NCI-H2196 treated with DMSO at 0.1 percent for 48 hours (cell line): ENCODE measurements at regions not wholly inside any gene's neighbourhood (a gene's known extent, or its start where the extent isn't known, plus 50 kb on each side); places are given as distances from the start of the nearest gene placed in this dataset.
"Not testable (repeated sequence)": the region's sequence is repeated elsewhere in the genome, so short reads cannot be mapped to it uniquely, and the experiment has no call there.

Experiments used
- DNase-seq: peaks from one replicate; lab custom pipeline; 2025; ENCODE audit not compliant: unreplicated experiment; lab: John Stamatoyannopoulos, UW

GRCh38 chr18:28269750-28270149, 92.8 kb upstream of the CDH2 start:
- DNase-seq, result no peak

- no peak for DNase-seq
These were observed 91.1 kb upstream of the CDH2 start for GRCh38 chr18:28267878-28268625.

GRCh38 chr18:28267276-28267675, 90.3 kb upstream of the CDH2 start:
- DNase-seq, result no peak

- no peak for DNase-seq
These were observed 79.2 kb upstream of the CDH2 start for GRCh38 chr18:28256166-28256565.

GRCh38 chr18:28248653-28249052, 71.7 kb upstream of the CDH2 start:
- no peak for DNase-seq

- not testable (repeated sequence) for DNase-seq
These were observed 63.7 kb upstream of the CDH2 start for GRCh38 chr18:28240626-28241025.

- DNase-seq, result no peak
These were observed 59.6 kb upstream of the CDH2 start for GRCh38 chr18:28236487-28236886.
